ENCODE measurements at regions not wholly inside any gene's neighbourhood (a gene's known extent, or its start where the extent isn't known, plus 50 kb on each side); places are given as distances from the start of the nearest gene placed in this dataset.

DNA sequence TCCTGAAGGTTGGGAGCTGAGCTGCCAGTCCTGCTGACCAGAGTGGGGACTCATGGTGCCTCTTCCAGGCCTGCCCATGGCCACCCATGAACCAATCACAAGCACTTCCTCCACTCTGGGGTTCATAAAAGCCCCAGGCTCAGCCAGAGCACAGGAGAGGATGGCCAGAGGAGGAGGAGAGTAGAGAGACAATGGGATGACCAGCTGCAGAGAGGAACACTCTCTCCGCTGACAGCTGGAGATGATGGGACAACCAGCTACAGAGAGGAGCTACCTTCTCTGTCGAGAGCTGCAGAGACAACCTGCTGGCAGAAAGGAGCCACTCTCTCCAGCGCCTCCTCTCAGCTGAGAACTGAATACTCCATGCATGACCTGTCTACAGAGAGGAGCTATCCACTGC is 886.1 kb downstream of the BCL11B start:
- DNase-seq (ENCODE audit: low read depth): no peak
- H3K4me3 ChIP-seq (ENCODE audit: low read depth, low read length): no peak overlapping the region

DNA sequence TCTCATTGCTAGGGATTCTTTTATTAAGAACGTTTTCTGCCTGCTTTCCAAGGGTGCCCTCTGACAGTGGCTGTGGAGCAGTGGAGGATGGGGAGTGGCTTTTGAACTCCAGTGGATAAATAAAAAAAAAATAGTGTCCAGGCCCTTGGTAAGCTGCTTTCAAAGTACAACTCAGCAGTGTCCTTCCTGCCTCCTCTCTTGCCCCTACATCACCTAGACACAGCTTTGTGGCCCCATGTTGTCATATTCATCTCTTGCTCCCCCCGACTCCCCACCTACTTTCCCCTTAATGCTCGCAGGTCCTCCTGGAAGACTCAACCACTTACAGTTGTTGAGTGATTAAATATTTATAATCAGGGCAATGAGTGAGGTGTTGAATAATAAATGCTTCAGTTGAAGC is 880.9 kb downstream of the BCL11B start:
- DNase-seq (ENCODE audit: low read depth): no peak
- no peak overlapping the region for H3K4me3 ChIP-seq (ENCODE audit: low read depth, low read length)

DNA sequence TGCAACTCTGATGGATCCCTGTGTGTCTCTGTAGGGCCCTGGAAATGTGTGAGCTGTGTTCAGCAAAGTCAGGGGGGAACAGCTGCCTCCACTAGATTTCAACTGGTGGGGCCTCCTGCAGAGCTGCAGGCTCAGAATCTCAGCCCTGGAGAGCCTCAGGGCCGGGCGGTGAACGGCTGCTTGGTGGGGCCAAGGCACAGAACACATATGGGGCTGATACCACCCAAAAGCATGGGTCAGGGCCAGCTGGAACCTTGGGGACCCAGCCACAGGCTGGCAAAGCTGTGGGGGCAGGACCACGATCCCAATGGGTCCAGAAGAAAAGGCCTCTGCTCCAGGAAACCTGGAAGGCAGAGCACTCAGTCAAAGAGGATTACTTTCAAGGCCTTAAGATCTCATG is 878.5 kb downstream of the BCL11B start:
- no peak overlapping the region for H3K4me3 ChIP-seq (ENCODE audit: low read depth, low read length)
- no peak for DNase-seq (ENCODE audit: low read depth)

DNA sequence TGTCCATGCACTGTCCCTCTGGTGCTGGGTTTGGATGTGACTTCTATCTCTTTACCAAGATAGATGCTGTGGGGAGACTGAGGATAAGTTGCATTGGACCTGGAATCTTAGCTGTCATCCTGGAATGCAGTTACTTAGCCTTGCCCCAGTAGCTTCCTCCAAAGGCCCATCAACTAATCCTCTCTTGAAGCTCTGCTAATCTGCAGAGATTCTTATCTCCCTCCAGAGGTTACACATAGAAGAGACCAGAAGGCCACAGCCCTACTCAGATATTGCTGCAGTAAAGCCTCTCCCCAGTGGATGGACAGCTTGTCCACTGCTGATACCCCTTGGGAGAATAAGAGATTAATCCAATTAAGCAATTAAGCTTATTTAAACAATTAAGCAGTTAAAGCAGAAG is 867.2 kb downstream of the BCL11B start:
- H3K4me3 ChIP-seq (ENCODE audit: low read depth, low read length): no peak overlapping the region
- DNase-seq (ENCODE audit: low read depth): no peak

DNA sequence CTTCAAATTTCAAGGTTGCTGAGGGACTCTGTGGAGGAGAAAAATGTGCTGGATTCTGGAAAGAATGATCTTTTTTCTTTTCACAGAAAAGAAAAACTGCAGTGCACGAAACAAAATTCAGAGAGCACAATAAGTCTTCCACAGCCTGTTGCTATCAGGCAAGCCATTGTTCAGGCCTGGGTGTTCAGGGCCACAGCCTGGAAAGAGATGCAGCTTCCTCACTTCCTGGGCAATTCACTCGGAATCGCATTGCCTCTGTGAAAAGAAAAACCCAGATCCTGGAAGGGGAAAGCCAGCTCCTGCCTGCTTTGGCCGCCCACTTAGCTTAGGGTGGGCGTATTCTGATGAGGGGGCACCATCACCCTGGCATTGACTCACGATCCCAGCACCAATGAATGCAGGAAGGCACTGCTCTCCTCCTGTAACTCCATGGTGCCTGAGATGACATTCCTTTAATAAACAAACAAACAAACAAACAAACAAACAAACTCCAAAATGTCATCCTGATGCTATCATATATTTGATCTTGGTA is 863.9 kb downstream of the BCL11B start:
- DNase-seq (ENCODE audit: low read depth): no peak
- H3K4me3 ChIP-seq (ENCODE audit: low read depth, low read length): no peak overlapping the region

DNA sequence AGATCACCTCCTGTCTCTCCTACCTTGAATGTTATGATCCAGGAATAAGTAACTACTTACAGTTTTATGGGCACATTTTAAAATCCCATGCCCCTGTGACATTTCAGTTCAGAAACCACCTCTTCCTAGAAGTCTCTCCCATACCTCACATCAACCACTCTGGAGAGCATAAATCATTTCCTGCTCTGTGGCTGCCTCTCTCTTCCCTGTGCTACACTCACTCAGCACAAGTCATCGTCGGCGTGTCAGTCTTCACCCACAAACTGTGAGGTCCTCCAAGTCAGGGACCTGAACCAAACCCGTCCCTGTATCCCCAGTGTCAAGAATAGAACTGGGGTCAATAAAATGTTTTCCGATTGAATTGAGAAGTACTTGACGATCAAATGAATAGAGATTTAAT is 863.3 kb downstream of the BCL11B start:
- DNase-seq (ENCODE audit: low read depth): no peak
- H3K4me3 ChIP-seq (ENCODE audit: low read depth, low read length): no peak overlapping the region

DNA sequence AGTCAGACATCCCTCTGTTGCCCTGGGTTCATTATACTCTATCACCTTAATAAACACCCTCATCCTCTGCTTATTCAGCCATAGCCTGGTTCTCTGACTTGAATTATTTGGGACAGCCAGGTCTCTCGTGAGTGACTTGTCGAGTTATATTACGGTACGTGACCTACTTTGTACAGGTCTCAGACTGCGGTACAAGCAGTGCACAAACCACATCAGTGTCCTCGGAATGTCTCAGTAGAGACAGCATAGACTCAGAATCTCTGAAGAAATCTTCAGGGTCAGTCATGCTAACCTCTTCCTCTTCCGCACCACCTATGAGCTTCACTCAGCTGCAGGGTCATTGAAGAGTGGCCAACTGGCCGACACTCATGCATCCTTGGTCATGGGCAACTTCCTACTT is 860.8 kb downstream of the BCL11B start:
- H3K4me3 ChIP-seq (ENCODE audit: low read depth, low read length): no peak overlapping the region
- DNase-seq (ENCODE audit: low read depth): no peak

DNA sequence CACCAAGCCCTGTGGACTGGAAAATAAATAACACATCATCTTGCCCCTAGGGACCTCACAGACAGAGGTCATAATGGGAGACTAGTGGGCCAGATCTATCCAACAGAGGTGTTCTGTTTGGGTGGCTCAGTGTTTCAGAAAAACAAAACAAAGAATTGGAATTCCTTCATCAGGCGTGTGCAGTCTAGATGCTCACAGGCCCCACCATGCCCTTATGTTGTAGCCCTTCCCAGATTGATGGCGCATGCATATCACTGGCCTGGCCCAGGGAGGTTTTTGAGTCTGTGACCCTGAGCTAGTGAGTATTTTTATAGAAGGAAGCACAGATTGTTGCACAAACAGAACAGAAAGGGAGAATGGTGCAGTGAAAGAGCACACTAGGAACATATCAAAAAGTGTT is 859.6 kb downstream of the BCL11B start:
- no peak overlapping the region for H3K4me3 ChIP-seq (ENCODE audit: low read depth, low read length)
- no peak for DNase-seq (ENCODE audit: low read depth)

DNA sequence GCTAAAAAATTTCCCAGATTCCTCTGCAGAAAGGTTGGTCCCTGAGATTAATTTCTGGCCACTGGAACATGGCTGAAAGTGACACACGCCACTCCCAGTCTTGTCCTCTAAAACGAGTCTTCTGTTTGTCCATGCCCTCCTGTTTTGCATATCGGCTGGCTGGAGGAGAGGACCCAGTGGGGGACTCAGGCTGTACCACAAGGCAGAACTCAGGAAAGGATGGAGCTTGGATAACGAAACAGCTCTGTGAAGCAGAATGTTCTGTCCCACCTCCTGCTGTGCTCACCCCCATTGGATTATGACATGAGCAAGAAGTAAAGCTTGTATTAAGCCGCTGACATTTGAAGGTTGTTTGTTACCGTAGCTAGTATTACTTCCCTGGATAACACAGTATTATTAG is 856.2 kb downstream of the BCL11B start:
- no peak overlapping the region for H3K4me3 ChIP-seq (ENCODE audit: low read depth, low read length)
- no peak for DNase-seq (ENCODE audit: low read depth)

DNA sequence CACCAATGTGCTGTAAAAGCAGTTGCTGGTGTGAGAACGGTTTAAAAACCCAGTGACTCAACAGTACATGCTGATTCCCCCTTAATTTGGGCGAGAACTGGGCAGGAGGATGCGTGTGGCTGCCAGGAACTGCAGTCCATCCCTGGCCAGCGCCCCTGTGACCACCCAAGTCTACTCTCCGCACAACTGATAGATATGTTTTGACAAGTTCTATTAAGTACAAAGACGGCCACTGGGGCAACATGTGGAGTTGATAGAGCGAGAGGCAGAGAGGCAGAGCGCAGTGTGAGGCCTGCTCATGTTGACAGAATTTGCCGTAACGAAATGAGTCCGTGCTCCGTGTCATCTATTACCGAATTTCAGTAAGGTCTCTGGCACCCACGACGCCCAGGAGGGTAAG is 855.0 kb downstream of the BCL11B start:
- no peak for DNase-seq (ENCODE audit: low read depth)

DNA sequence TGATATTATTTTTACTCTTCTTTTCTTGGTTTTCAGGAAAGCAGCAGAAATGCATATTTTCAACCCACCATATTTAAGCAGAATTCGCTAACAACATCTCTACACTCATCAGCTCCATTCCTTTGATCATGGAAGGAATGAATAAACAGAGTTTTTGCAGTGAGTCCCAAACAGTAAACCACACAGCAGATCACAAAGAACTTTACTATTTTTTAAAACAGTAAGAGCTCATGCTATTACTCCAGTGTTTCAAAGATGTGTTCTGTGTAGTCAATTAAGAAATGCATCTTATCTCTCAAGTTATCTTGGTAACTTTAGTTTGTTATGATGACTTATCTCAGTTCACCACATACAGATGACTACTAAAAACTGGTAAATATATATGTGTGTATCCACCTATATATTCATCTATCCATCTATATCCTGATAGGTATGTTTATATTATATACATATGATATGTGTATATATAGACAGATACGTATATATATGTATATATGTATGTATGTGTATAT is 843.5 kb downstream of the BCL11B start:
- DNase-seq (ENCODE audit: low read depth): no peak
- no peak overlapping the region for H3K4me3 ChIP-seq (ENCODE audit: low read depth, low read length)

More for the DNA sequence above, 855.0 kb downstream of the BCL11B start:
- no peak overlapping the region for H3K4me3 ChIP-seq (ENCODE audit: low read depth, low read length)

DNA sequence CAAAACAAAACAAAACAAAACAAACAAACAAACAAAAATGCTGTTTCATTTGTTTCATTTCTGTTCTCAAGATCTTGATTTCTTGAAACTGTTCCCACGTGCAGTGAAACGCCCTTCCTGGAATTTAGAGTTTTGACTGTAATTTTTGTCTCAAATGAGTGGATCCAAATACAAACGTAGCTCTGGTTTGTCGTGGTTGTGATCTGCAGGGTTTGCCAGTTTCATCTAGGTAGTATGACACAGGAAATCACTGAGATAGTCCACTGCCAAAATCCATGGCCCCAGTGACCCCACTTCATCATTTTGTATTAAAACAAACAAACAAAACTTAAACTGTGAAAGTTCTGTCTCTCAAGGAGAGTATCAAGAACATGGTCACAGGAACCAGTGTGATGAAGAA is 838.6 kb downstream of the BCL11B start:
- no peak overlapping the region for H3K4me3 ChIP-seq (ENCODE audit: low read depth, low read length)
- no peak for DNase-seq (ENCODE audit: low read depth)

DNA sequence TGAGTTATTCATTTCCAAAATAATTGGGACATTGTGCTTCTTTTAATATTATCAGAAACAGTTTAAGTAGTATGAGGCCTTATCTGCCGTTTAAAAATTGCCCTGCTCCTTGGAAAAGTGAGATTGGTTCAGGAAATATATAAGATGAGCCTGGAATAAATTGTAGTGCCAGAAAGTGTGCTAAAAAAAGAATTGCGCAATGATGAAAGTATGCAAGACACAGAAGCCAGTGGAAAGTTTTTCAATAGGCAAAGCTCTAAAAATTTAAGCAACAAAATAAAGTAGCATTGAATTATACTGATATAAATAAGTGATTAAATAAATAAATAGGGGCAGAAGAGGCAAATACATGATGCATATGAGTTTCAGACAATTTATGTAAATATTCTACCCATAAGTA is 834.9 kb downstream of the BCL11B start:
- H3K4me3 ChIP-seq (ENCODE audit: low read depth, low read length): no peak overlapping the region
- DNase-seq (ENCODE audit: low read depth): no peak

DNA sequence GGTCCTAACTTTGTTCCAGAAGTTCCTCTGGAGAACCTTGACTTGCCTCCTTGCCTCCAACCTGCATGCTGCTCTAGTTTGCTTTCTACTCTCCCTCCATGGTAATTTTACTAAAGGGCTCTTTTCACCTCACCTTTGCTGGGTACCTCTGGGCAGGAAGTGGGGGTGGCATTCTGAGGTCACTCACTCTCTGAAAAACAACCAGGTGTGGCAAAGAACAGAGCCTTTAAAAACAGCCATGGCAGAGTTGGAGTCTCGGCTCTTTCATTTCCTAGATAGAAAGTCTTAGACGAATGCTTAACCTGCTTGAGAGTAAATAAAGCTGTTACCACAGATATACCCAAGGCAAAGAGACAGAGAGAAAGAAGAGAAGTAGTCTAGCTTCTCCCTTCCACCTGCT is 827.9 kb downstream of the BCL11B start:
- no peak overlapping the region for H3K4me3 ChIP-seq (ENCODE audit: low read depth, low read length)
- no peak for DNase-seq (ENCODE audit: low read depth)

DNA sequence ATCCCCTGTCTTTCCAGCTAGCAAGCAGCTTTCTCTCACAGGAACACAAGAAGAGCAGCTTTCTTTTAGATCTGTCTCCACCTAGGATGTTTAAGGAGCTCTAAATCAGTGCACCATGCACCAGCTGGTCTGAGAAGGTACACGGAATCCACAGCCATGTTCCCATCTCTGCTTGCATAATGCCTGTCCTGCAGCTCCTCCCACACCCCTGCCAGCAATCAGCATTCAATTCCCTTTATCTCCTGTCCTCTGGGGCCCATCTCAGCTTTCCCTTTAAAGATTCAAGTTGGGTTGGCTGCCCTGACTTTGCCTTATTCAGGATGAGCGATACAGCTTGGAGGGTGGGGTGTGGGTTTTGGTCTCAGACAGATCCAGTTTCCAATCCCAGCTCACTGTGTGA is 826.3 kb downstream of the BCL11B start:
- no peak for DNase-seq (ENCODE audit: low read depth)
- no peak overlapping the region for H3K4me3 ChIP-seq (ENCODE audit: low read depth, low read length)

DNA sequence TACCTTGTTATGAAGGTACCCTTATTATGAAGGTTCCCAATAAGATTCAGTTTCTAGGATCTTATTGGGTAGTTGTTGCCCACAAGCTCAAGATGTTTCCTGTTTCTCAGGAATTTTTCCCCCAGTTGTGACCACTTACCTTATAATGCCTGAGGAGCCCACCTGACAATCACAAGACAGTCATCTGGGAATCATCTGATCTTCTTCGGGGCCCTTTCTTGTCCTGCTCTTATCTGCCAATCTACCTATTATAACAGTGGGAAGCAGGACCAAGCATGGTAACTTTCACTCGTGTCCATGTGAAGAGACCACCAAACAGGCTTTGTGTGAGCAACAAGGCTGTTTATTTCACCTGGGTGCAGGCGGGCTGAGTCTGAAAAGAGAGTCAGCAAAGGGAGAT is 825.5 kb downstream of the BCL11B start:
- no peak for DNase-seq (ENCODE audit: low read depth)
- no peak overlapping the region for H3K4me3 ChIP-seq (ENCODE audit: low read depth, low read length)

DNA sequence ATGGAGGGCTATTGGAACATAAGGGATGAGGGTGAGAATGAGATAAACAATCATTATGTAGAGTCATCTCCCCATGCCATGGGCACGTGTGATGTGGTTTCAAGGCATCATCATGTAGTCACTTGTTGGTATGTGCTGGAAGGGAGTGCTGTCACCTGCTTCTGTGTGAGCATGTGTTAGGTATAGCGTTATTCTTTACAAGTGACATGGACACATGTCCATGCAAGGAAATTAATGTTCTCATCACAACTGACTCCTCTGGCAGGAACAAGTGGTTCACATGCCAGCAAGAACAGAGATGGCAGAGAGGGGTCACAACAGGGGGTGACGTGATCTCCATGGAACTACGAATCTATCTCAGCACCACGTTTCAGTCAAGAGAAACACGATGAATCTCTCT is 815.8 kb downstream of the BCL11B start:
- no peak overlapping the region for H3K4me3 ChIP-seq (ENCODE audit: low read depth, low read length)
- no peak for DNase-seq (ENCODE audit: low read depth)

DNA sequence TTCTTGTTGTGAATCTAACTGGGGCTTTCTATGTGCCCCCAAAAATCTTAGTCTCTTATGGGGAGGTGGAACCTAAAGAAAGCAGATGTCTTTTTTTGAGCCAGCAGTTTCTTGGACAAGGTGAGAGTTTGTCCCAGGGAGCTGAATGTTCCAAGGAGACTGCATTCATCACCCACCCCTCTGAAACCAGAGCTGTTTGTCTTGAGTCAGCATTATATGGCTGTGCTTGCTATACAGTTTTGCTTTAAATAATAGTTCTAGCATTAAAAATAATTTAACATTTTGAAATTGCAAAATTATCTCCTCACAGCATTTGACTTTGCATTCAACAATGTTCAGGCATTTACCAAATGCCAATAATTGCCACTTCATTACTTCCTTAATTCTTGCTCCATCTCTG is 813.3 kb downstream of the BCL11B start:
- DNase-seq (ENCODE audit: low read depth): no peak
- H3K4me3 ChIP-seq (ENCODE audit: low read depth, low read length): no peak overlapping the region

DNA sequence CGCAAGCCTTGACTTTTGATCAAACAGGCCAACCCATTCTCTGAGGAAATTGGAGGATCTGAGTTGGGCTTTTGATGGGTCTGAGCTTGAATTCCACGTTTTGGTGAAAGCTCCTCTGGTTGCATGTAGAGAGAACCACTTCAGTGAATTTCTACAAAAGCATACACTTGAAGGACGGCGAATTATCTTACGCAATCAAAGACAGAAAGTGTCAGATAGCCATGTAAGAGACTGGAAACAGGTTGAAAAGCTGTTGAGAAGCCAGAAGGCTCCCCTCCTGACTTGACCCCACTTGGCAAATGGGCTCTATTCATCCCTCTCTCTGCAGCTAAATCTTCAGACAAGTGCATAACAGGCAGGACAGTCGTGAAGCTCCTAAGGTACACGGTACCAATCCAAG is 809.1 kb downstream of the BCL11B start:
- no peak for DNase-seq (ENCODE audit: low read depth)
- no peak overlapping the region for H3K4me3 ChIP-seq (ENCODE audit: low read depth, low read length)

DNA sequence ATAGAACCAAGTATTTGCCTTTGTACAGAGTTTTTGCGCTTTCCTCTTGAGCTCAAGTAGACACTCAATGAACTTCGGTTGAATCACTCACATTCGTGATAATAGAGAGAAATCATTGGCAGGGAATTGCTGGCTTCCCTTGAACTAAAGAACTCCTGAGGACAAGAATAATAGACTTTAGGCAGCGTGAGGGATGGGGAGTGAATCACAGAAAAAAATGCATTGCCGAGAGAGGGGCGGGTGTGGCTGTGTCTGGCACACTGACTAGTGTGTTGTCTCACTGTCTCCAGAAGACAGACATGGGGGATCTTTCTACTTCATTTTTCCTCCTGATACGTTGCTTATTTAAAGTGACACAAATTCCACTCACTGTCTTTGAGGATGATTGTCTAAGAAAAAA is 805.2 kb downstream of the BCL11B start:
- no peak for DNase-seq (ENCODE audit: low read depth)

DNA sequence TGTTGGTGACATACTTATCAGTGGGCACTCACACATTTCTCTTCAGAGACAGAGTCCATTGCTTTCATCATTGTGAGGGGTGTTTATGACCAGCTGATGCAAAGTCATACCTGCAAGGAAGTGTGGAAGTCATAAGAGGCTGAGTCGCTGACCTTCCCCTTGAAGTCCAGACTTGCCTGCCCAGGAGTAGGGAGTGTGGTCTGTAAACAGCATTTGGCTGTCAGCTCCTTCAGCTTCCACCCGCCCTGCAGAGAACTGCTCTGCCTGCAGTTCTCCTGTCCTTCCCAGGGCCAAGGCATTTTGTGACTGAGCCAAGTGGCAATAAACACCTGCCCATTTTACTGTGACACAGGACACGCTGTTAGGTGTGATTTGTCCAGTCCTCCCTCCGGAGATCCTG is 801.3 kb downstream of the BCL11B start:
- DNase-seq (ENCODE audit: low read depth): no peak
- no peak overlapping the region for H3K4me3 ChIP-seq (ENCODE audit: low read depth, low read length)

More for the DNA sequence above, 805.2 kb downstream of the BCL11B start:
- no peak overlapping the region for H3K4me3 ChIP-seq (ENCODE audit: low read depth, low read length)

DNA sequence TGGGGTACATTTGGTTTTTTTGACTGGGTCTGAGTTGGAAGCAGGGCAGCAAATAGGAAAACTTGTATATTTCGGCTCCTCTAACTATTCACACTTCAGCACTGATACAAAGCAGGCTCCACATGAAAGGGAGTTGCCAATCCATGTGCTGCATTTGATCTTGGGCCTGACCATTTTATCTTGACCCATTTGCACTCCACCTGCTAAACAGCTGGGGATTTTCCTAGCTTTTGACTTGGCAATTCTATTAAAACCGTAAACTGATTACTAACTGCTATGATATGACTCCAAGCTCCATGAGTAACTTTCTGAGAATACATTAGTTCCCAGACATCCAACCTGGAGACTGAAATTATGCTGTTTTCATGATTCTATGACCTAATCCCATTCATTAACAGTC is 797.1 kb downstream of the BCL11B start:
- no peak for DNase-seq (ENCODE audit: low read depth)
- no peak overlapping the region for H3K4me3 ChIP-seq (ENCODE audit: low read depth, low read length)
